ENCODE measurements at regions not wholly inside any gene's neighbourhood (a gene's known extent, or its start where the extent isn't known, plus 50 kb on each side); places are given as distances from the start of the nearest gene placed in this dataset.

- intact Hi-C loops (cut with DNase I): no loop called here
- no peaks in the 10 kb centered on the region for H3K36me3 ChIP-seq
- peak; percentile 66 to 77 (median 68) for DNase-seq
- TF ChIP-seq POLR2A (IDR thresholded peaks at IDR 0.05): no peak
- peak in 3 of 4 donors; percentile 33 to 36 (median 35) for TF ChIP-seq CTCF (IDR thresholded peaks at IDR 0.05)
- peak; percentile 62 to 70 (median 64) for ATAC-seq
- no peaks in the 10 kb centered on the region for H3K27me3 ChIP-seq
- H3K4me3 ChIP-seq: no peak overlapping the region
- no peaks in the 10 kb centered on the region for H3K9me3 ChIP-seq
- no peaks in the 10 kb centered on the region for H3K4me1 ChIP-seq
- WGBS (ENCODE audit: insufficient coverage, low coverage, low lambda C conversion rate, missing lambda C conversion rate): 47% methylated on average over 4 of the region's 7 CpGs
- no peak overlapping the region for H3K27ac ChIP-seq
These were observed 150.5 kb downstream of the YTHDC2 start for GRCh38 chr5:113663879-113664541.

DNA sequence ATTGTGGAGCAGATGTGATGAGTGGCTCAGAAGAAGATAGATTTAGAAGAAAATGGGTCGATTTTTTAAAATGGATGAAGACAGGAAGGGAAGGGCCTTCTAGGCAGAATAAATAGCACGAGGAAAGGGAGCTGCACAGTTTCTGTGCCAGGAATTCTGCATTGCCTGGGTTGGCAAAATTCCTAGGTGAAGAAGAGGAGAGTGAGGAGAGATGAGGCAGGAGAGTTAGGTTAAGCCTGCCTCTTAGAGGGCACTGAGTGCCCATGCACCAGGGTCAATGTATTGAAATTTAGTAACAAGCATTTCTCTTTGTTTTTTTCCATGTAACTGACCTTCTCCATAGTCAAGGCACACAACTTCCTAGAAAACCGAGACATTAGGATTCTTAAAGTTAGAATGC is 159.5 kb downstream of the YTHDC2 start:
- ATAC-seq (no peak), DNase-seq (no peak)
- 38% methylated on average over 3 of the region's 3 CpGs for WGBS (ENCODE audit: insufficient coverage, low coverage, low lambda C conversion rate, missing lambda C conversion rate)
- no peaks in the 10 kb centered on the region for H3K36me3 ChIP-seq
- TF ChIP-seq POLR2A (IDR thresholded peaks at IDR 0.05): no peak
- TF ChIP-seq CTCF (IDR thresholded peaks at IDR 0.05): no peak
- no peaks in the 10 kb centered on the region for H3K27me3 ChIP-seq
- intact Hi-C loops (cut with DNase I): no loop called here
- no peaks in the 10 kb centered on the region for H3K9me3 ChIP-seq
- H3K4me1 ChIP-seq: no peaks in the 10 kb centered on the region
- H3K4me3 ChIP-seq: no peak overlapping the region
- no peak overlapping the region for H3K27ac ChIP-seq

DNA sequence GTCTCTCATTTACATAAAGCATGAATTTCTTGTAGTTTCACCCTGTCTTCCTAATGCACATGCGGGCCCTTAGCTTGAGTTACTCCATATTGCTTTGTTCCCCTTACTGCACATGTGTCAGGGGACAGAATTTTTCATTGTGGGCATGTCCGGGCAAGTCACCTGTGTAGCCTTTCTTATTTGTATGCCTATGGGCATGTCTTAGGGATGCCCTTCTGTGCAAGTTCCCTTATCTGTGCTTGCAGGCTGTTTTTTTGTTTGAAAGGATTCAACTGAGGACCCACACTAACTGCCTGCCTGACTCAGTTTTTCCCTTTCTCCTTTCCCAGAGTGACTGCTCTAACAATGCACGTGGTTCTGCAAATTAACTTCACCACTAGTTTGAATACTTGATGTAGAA is 161.7 kb downstream of the YTHDC2 start:
- no peaks in the 10 kb centered on the region for H3K9me3 ChIP-seq
- WGBS (ENCODE audit: insufficient coverage, low coverage, low lambda C conversion rate, missing lambda C conversion rate): 62% methylated on average over 3 of the region's 3 CpGs
- TF ChIP-seq CTCF (IDR thresholded peaks at IDR 0.05) (no peak), POLR2A (IDR thresholded peaks at IDR 0.05) (no peak)
- intact Hi-C loops (cut with DNase I): no loop called here
- no peak overlapping the region for H3K27ac ChIP-seq
- ATAC-seq (no peak), DNase-seq (no peak)
- no peaks in the 10 kb centered on the region for H3K4me1 ChIP-seq
- no peaks in the 10 kb centered on the region for H3K27me3 ChIP-seq
- no peak overlapping the region for H3K4me3 ChIP-seq
- H3K36me3 ChIP-seq: no peaks in the 10 kb centered on the region

- Histone ChIP-seq H3K27me3 (no peaks in the 10 kb centered on the region), H3K27ac (no peak overlapping the region), H3K4me3 (no peak overlapping the region), H3K4me1 (no peaks in the 10 kb centered on the region), H3K9me3 (no peaks in the 10 kb centered on the region), H3K36me3 (no peaks in the 10 kb centered on the region)
- TF ChIP-seq CTCF (IDR thresholded peaks at IDR 0.05) (no peak), POLR2A (IDR thresholded peaks at IDR 0.05) (no peak)
- DNase-seq: no peak
- intact Hi-C loops (cut with DNase I): no loop called here
- 8% methylated on average over 1 of the region's 1 CpG for WGBS (ENCODE audit: insufficient coverage, low coverage, low lambda C conversion rate, missing lambda C conversion rate)
- no peak for ATAC-seq
These were observed 164.7 kb downstream of the YTHDC2 start for GRCh38 chr5:113678202-113678601.

Data from right lobe of liver (tissue), 6 donors.